Vagina (tissue), 2 donors: ENCODE measurements at regions not wholly inside any gene's neighbourhood (a gene's known extent, or its start where the extent isn't known, plus 50 kb on each side); places are given as distances from the start of the nearest gene placed in this dataset.

Experiments used
- POLR2A ChIP-seq, 2 donors: fragments of 450-650 bp; IDR thresholded peaks; one replicate each; pipeline ENCODE4 v1.6.1; 2017; ENCODE audit warnings: antibody characterized with exemption in 2 of 2, mild to moderate bottlenecking in 2 of 2, moderate library complexity in 2 of 2
- POLR2AphosphoS5 ChIP-seq, 2 donors: sonication (generic); formaldehyde crosslinking; IDR thresholded peaks; one replicate each; pipeline ENCODE4 v1.9.0; 2017; ENCODE audit warnings: antibody characterized with exemption in 2 of 2, mild to moderate bottlenecking in 2 of 2, low read depth in 1 of 2; ENCODE audit not compliant: insufficient read depth in 1 of 2
- TF ChIP-seq, protein P1 (sequence below), 3 experiments: fragments of 450-650 bp in 2 of 3; fragments of 200-600 bp in 1 of 3; sonication (generic) in 1 of 3; IDR thresholded peaks; one replicate each; pipeline ENCODE4 v1.5.1; 2017 to 2019; ENCODE audit warnings: antibody characterized with exemption in 3 of 3, mild to moderate bottlenecking in 2 of 3, moderate library complexity in 2 of 3

DNA sequence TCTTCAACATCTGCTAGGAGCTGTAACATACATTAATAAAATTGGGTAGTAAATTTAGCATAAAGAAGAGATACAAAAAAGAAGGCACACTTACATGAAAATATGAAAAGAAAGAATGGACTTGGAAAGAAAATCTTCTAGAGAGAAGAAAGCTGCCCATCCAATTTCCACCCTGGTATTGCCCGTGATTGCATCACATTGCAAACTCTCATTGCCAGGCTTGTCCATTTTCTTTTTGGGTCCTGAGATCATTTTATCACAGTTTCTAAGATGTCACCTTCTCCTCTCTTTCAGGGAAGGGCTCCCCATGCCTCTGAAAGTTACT lies 321.5 kb downstream of the RND3 start:
- TF ChIP-seq POLR2A (IDR thresholded peaks at IDR 0.05), result no peak
- TF ChIP-seq, protein P1, sequence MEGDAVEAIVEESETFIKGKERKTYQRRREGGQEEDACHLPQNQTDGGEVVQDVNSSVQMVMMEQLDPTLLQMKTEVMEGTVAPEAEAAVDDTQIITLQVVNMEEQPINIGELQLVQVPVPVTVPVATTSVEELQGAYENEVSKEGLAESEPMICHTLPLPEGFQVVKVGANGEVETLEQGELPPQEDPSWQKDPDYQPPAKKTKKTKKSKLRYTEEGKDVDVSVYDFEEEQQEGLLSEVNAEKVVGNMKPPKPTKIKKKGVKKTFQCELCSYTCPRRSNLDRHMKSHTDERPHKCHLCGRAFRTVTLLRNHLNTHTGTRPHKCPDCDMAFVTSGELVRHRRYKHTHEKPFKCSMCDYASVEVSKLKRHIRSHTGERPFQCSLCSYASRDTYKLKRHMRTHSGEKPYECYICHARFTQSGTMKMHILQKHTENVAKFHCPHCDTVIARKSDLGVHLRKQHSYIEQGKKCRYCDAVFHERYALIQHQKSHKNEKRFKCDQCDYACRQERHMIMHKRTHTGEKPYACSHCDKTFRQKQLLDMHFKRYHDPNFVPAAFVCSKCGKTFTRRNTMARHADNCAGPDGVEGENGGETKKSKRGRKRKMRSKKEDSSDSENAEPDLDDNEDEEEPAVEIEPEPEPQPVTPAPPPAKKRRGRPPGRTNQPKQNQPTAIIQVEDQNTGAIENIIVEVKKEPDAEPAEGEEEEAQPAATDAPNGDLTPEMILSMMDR (IDR thresholded peaks at IDR 0.05), result no peak
- TF ChIP-seq POLR2AphosphoS5 (IDR thresholded peaks at IDR 0.05; ENCODE audit: insufficient read depth in 1 of 2, low read depth in 1 of 2), result no peak
